AG09319 (cell line): ENCODE measurements at regions not wholly inside any gene's neighbourhood (a gene's known extent, or its start where the extent isn't known, plus 50 kb on each side); places are given as distances from the start of the nearest gene placed in this dataset.

Experiments
- DNase-seq: peaks from one replicate; pipeline ENCODE4 v3.0.0-alpha.2; 2010; ENCODE audit warnings: low read depth; ENCODE audit errors: extremely low read depth
- TF ChIP-seq, protein P1 (sequence below): IDR thresholded peaks from 2 replicates; pipeline ENCODE4 v1.5.1; 2011; ENCODE audit warnings: low read depth, mild to moderate bottlenecking, inconsistent platforms, low read length, moderate library complexity

GRCh38 chr4:130125467-130125866 lies 1029.5 kb downstream of the C4orf33 start:
- TF ChIP-seq, protein P1, sequence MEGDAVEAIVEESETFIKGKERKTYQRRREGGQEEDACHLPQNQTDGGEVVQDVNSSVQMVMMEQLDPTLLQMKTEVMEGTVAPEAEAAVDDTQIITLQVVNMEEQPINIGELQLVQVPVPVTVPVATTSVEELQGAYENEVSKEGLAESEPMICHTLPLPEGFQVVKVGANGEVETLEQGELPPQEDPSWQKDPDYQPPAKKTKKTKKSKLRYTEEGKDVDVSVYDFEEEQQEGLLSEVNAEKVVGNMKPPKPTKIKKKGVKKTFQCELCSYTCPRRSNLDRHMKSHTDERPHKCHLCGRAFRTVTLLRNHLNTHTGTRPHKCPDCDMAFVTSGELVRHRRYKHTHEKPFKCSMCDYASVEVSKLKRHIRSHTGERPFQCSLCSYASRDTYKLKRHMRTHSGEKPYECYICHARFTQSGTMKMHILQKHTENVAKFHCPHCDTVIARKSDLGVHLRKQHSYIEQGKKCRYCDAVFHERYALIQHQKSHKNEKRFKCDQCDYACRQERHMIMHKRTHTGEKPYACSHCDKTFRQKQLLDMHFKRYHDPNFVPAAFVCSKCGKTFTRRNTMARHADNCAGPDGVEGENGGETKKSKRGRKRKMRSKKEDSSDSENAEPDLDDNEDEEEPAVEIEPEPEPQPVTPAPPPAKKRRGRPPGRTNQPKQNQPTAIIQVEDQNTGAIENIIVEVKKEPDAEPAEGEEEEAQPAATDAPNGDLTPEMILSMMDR = no peak

DNA sequence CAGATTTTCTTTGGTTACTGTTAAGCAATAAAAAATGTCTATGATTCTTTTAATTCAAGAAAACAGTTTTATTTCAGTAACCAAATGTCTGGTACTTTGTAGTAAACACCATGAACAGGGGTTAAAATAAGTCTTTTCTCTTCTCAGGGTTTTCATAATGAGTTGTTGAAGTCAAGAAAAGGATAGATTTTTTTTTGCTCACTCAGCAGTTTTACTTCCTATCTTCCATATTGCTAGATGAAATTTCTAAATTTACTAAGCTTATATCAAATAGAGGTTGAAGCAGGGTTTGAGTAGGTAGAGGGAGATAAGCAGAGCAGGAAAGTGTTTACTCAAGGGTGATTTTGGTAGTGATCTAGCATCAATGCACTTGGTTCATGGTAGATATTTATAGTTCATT lies 1031.3 kb downstream of the C4orf33 start:
- no peak for DNase-seq
- TF ChIP-seq, protein P1 = no peak

More at GRCh38 chr4:130125467-130125866, 1029.5 kb downstream of the C4orf33 start:
- DNase-seq = no peak

DNA sequence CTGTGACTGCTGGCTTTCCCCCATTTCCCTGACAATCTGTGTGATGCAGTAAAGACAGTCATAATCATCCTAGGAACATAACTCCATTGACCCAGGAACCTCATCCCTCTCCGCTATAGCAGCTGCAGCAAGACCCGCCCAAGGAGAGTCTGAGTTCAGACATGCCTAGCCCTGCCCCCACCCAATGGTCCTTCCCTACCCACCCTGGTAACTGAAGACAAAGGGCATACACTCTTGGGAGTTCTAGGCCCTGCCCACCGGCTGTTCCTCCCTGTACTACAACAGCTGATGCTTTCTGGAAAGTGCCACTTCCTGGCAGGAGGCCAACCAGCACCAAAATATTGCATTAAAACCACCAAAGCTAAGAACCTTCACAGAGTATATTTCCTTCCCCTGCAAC lies 1035.6 kb downstream of the C4orf33 start:
- no peak for DNase-seq
- TF ChIP-seq, protein P1 = no peak

DNA sequence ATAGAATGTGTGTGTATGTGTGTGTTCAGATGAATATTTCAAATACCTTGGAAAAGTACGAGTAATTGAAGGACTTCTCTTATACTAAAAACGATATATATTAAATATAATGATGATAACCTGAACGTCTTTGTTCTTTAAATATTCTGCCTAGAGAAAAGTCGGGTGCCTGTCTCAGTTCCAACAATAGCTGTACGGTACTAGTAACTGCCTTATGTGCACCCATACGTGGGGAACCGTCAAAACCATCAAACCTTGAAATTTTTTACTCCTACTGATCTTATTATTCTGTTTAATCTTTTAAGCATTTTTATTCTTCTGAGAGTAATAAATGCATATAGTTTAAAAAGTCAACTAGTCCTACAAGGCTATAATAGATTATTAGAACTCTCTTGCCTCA lies 1045.7 kb downstream of the C4orf33 start:
- TF ChIP-seq, protein P1 = no peak
- DNase-seq = no peak

GRCh38 chr4:130143656-130144055 lies 1047.7 kb downstream of the C4orf33 start:
- TF ChIP-seq, protein P1 = no peak
- DNase-seq = no peak

DNA sequence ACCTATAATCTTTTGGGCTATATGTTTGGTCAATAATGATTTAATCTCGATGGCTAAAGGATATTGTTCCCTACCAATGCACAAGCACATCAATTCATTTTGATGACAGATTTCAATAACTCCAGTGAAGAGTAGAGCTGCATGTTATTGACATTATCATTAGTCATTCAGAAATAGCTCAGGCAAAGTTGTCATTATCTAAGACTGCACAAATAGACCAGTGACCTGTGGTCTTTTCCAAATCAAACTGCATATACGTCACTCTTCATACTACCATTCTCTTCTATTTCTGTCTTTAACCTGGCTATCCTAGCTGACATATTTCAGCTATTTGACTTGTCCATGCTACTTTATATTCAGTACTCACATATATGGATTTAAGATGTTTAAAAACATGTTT lies 1050.8 kb downstream of the C4orf33 start:
- DNase-seq = no peak
- TF ChIP-seq, protein P1 = no peak

GRCh38 chr4:130147641-130148040 lies 1051.7 kb downstream of the C4orf33 start:
- TF ChIP-seq, protein P1 = no peak
- no peak for DNase-seq
